Mesothelial cell of epicardium (in vitro differentiated cells): ENCODE measurements at regions not wholly inside any gene's neighbourhood (a gene's known extent, or its start where the extent isn't known, plus 50 kb on each side); places are given as distances from the start of the nearest gene placed in this dataset.

Experiments used
- DNase-seq, 2 experiments: peaks; one replicate each; pipeline ENCODE4 v3.0.0; 2021; ENCODE audit warnings: low spot score in 2 of 2; ENCODE audit not compliant: unreplicated experiment in 2 of 2
- H3K27ac Mint-ChIP-seq: 2 replicates; pipeline ENCODE4 v1.8.0; 2021; ENCODE audit warnings: mixed read lengths
- H3K27me3 Mint-ChIP-seq: 2 replicates; pipeline ENCODE4 v1.8.0; 2021; ENCODE audit warnings: low read depth, mixed read lengths
- H3K36me3 Mint-ChIP-seq: 2 replicates; pipeline ENCODE4 v1.8.0; 2021; ENCODE audit warnings: mixed read lengths
- H3K4me1 Mint-ChIP-seq: 2 replicates; pipeline ENCODE4 v1.8.0; 2021; ENCODE audit warnings: mixed read lengths
- H3K4me3 Mint-ChIP-seq: 2 replicates; pipeline ENCODE4 v1.8.0; 2021; ENCODE audit warnings: mild to moderate bottlenecking, moderate library complexity, mixed read lengths
- H3K9me3 Mint-ChIP-seq: 2 replicates; pipeline ENCODE4 v1.8.0; 2021; ENCODE audit warnings: mixed read lengths
- CTCF ChIP-seq: fragments of 200-600 bp; sonication (generic); IDR thresholded peaks from one replicate; pipeline ENCODE4 v1.5.0; 2021; ENCODE audit warnings: antibody characterized with exemption; ENCODE audit not compliant: unreplicated experiment

- TF ChIP-seq CTCF, result no peak
- DNase-seq, result no peak
- H3K27ac Mint-ChIP-seq, result no peak overlapping the region
- no peak overlapping the region for H3K4me3 Mint-ChIP-seq
- peaks cover 3% of the 10 kb centered on the region for H3K4me1 Mint-ChIP-seq
- no peaks in the 10 kb centered on the region for H3K9me3 Mint-ChIP-seq
- H3K27me3 Mint-ChIP-seq, result no peaks in the 10 kb centered on the region
- H3K36me3 Mint-ChIP-seq, result no peaks in the 10 kb centered on the region
Observed at GRCh38 chr18:41600693-41601391, 354.2 kb upstream of the PIK3C3 start.

GRCh38 chr18:41599466-41599865, 355.6 kb upstream of the PIK3C3 start:
- Mint-ChIP-seq H3K9me3 (no peaks in the 10 kb centered on the region), H3K27me3 (peaks cover 1% of the 10 kb centered on the region), H3K36me3 (no peaks in the 10 kb centered on the region), H3K4me3 (no peak overlapping the region), H3K27ac (no peak overlapping the region), H3K4me1 (no peaks in the 10 kb centered on the region)
- TF ChIP-seq CTCF, result no peak
- no peak for DNase-seq

- DNase-seq, result no peak
- Mint-ChIP-seq H3K36me3 (no peaks in the 10 kb centered on the region), H3K4me3 (no peak overlapping the region), H3K27ac (no peak overlapping the region), H3K27me3 (peaks cover 1% of the 10 kb centered on the region), H3K9me3 (no peaks in the 10 kb centered on the region), H3K4me1 (no peaks in the 10 kb centered on the region)
- TF ChIP-seq CTCF, result no peak
Observed at GRCh38 chr18:41594582-41594981, 360.5 kb upstream of the PIK3C3 start.

- H3K4me1 Mint-ChIP-seq, result peaks cover 5% of the 10 kb centered on the region
- H3K27me3 Mint-ChIP-seq, result peaks cover 1% of the 10 kb centered on the region
- DNase-seq, result no peak
- no peak overlapping the region for H3K4me3 Mint-ChIP-seq
- no peak overlapping the region for H3K27ac Mint-ChIP-seq
- H3K36me3 Mint-ChIP-seq, result no peaks in the 10 kb centered on the region
- no peaks in the 10 kb centered on the region for H3K9me3 Mint-ChIP-seq
- TF ChIP-seq CTCF, result no peak
Observed at GRCh38 chr18:41593171-41593675, 361.8 kb upstream of the PIK3C3 start.

- TF ChIP-seq CTCF, result no peak
- DNase-seq, result no peak
- no peaks in the 10 kb centered on the region for H3K36me3 Mint-ChIP-seq
- no peaks in the 10 kb centered on the region for H3K9me3 Mint-ChIP-seq
- H3K27ac Mint-ChIP-seq, result peak overlapping the region; percentile 7
- H3K27me3 Mint-ChIP-seq, result no peaks in the 10 kb centered on the region
- H3K4me3 Mint-ChIP-seq, result no peak overlapping the region
- H3K4me1 Mint-ChIP-seq, result peaks cover 8% of the 10 kb centered on the region
Observed at GRCh38 chr18:41587976-41588375, 367.1 kb upstream of the PIK3C3 start.
